Fibroblast of lung (primary cell): ENCODE measurements at regions not wholly inside any gene's neighbourhood (a gene's known extent, or its start where the extent isn't known, plus 50 kb on each side); places are given as distances from the start of the nearest gene placed in this dataset.

Experiments used
- EZH2 ChIP-seq: IDR thresholded peaks from 2 replicates; pipeline ENCODE4 v1.5.1; 2012; ENCODE audit warnings: low read length, control low read depth, mild to moderate bottlenecking; ENCODE audit errors: missing control alignments
- TF ChIP-seq, protein P1 (sequence below), 2 donors: IDR thresholded peaks in 1 of 2; conservative IDR thresholded peaks in 1 of 2; 1 replicate in 1 of 2; 2 replicates in 1 of 2; pipeline ENCODE4 v1.5.1; 2011 to 2012; ENCODE audit warnings: low read length in 2 of 2, control low read depth in 1 of 2, inconsistent platforms in 1 of 2, low read depth in 1 of 2, mild to moderate bottlenecking in 1 of 2

GRCh38 chr6:65943051-65943450 lies 236.0 kb upstream of the EYS start:
- TF ChIP-seq, protein P1, sequence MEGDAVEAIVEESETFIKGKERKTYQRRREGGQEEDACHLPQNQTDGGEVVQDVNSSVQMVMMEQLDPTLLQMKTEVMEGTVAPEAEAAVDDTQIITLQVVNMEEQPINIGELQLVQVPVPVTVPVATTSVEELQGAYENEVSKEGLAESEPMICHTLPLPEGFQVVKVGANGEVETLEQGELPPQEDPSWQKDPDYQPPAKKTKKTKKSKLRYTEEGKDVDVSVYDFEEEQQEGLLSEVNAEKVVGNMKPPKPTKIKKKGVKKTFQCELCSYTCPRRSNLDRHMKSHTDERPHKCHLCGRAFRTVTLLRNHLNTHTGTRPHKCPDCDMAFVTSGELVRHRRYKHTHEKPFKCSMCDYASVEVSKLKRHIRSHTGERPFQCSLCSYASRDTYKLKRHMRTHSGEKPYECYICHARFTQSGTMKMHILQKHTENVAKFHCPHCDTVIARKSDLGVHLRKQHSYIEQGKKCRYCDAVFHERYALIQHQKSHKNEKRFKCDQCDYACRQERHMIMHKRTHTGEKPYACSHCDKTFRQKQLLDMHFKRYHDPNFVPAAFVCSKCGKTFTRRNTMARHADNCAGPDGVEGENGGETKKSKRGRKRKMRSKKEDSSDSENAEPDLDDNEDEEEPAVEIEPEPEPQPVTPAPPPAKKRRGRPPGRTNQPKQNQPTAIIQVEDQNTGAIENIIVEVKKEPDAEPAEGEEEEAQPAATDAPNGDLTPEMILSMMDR (conservative IDR thresholded peaks at IDR 0.05 in 1 of 2, IDR thresholded peaks at IDR 0.05 in 1 of 2; ENCODE audit: low read depth in 1 of 2, low read length in 2 of 2) = no peak
- TF ChIP-seq EZH2 = no peak
